GM06990 (cell line): ENCODE measurements at regions not wholly inside any gene's neighbourhood (a gene's known extent, or its start where the extent isn't known, plus 50 kb on each side); places are given as distances from the start of the nearest gene placed in this dataset.

Source experiments
- DNase-seq: peaks from one replicate; pipeline ENCODE4 v3.0.0-alpha.2; 2011; ENCODE audit not compliant: insufficient read length; ENCODE audit errors: extremely low read depth
- H3K27me3 ChIP-seq: replicated peaks from 2 replicates; pipeline ENCODE4 v1.6.0; 2011; ENCODE audit warnings: low read length; ENCODE audit not compliant: control insufficient read depth, insufficient read depth
- H3K36me3 ChIP-seq: 2 replicates; pipeline ENCODE4 v1.5.1; 2011; ENCODE audit warnings: low read length; ENCODE audit not compliant: control insufficient read depth, insufficient read depth
- H3K4me3 ChIP-seq: replicated peaks from 2 replicates; pipeline ENCODE4 v1.5.1; 2011; ENCODE audit warnings: low read depth, mild to moderate bottlenecking, control low read depth, low read length
- TF ChIP-seq, protein P1 (sequence below): IDR thresholded peaks from 2 replicates; pipeline ENCODE4 v1.5.1; 2011; ENCODE audit warnings: low read length, control low read depth, mild to moderate bottlenecking, inconsistent platforms; ENCODE audit not compliant: insufficient read depth, poor library complexity, severe bottlenecking

DNA sequence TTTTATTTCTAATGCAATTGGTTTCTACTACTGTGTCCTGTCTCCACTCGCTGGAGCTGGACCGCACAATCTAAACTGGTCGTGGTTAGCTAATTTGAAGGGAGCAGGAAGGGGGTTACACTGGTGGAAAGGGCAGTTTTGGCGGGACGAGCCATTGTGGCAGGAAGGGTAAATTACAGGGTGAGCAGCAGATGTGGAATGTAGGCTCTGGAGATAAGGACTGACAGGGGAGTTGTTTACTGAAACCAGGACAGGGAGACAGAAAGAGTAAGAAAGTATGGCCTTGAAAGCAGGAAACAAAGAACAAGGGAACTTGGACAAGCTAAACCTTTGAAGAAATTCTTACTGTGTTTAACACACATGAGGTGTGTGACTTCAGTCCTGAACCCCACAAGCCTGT, 147.8 kb downstream of the ATXN7L3B start:
- TF ChIP-seq, protein P1, sequence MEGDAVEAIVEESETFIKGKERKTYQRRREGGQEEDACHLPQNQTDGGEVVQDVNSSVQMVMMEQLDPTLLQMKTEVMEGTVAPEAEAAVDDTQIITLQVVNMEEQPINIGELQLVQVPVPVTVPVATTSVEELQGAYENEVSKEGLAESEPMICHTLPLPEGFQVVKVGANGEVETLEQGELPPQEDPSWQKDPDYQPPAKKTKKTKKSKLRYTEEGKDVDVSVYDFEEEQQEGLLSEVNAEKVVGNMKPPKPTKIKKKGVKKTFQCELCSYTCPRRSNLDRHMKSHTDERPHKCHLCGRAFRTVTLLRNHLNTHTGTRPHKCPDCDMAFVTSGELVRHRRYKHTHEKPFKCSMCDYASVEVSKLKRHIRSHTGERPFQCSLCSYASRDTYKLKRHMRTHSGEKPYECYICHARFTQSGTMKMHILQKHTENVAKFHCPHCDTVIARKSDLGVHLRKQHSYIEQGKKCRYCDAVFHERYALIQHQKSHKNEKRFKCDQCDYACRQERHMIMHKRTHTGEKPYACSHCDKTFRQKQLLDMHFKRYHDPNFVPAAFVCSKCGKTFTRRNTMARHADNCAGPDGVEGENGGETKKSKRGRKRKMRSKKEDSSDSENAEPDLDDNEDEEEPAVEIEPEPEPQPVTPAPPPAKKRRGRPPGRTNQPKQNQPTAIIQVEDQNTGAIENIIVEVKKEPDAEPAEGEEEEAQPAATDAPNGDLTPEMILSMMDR: no peak
- Histone ChIP-seq H3K27me3 (no peaks in the 10 kb centered on the region), H3K4me3 (no peak overlapping the region), H3K36me3 (no peaks in the 10 kb centered on the region)
- DNase-seq: no peak

DNA sequence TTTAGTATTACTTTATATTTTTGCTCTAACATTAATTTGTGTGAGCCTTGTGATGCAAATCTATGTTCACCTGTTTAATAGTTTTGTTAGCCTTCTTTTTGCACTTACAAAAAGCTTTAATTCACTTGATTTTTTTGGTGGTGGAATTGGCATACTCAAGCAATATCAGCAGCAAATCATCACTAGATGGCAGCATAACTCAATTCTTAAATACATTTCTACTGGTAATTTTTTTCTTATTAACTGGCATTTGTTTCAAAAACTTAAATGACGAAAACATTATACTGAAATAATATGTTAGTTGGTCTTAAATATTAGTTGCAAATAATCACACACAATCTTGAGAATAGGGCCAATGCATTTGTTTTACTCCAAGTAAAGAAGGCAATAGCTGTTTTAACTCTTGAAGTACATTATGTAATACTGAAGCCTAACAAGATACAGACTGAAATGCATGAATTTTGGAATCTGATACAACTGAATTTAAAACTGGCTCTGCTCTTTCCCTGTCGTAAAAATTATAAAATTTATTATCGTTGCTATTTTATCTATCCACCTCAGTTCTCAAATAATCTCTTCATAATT, 151.5 kb downstream of the ATXN7L3B start:
- Histone ChIP-seq H3K27me3 (no peaks in the 10 kb centered on the region), H3K36me3 (no peaks in the 10 kb centered on the region), H3K4me3 (no peak overlapping the region)
- peak; percentile 7 for DNase-seq
- TF ChIP-seq, protein P1: peak; percentile 50

DNA sequence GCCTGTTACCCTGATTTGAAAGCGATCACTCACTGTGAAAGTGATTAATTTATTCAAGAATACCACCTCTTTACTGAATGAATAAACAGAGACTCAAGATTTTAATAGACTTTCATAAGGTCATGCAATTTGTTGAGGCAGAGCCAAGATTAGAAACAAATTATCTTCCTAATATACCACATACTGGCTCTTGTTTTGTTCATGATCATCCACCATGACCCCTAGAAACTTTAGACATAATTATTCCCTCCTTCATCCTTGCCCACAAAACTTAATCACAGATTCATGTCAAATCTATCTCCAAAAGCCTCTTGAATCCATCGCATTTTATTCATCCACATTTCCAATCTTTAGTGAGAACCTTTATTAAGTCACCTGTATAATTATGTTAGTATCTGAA, 152.3 kb downstream of the ATXN7L3B start:
- Histone ChIP-seq H3K36me3 (no peaks in the 10 kb centered on the region), H3K27me3 (no peaks in the 10 kb centered on the region), H3K4me3 (no peak overlapping the region)
- TF ChIP-seq, protein P1: no peak
- DNase-seq: no peak

DNA sequence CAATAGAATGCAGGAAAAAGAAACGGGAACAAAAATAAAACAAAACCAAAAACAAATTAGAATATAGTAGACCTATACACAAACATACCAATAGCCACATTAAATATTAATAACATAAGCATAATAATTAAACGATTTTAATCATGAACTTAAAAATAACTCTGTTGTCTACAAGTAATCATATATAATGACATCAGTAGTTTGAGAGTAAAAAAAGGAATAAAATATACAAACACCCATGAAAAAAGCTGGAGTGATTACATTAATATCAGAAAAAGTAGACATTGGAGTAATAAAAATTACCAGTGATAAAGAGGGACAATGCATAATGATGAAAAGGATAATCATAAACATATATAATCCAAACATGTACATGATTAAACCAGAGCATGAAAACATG, 181.8 kb downstream of the ATXN7L3B start:
- Histone ChIP-seq H3K36me3 (no peaks in the 10 kb centered on the region), H3K4me3 (no peak overlapping the region), H3K27me3 (no peaks in the 10 kb centered on the region)
- TF ChIP-seq, protein P1: no peak
- DNase-seq: no peak

DNA sequence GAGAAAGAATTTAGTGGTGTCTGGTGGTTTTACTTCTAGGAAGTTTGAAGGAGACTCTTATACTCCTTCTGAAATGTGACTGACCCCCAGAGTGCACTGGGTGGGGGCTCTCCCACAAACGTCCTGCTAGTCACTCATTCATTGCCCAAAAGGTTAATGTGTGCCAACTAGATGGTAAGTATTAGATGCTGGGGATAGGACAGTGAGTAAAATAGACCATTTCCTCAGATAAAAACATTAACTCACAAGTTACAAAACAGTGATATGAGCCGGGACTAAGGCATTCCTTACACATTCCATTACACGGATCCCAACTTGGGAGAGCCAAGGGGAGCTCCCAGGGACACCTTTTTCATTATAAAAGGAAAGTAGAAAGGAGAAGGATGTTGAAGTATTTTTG, 185.1 kb downstream of the ATXN7L3B start:
- no peak for DNase-seq

More for the DNA sequence above, 185.1 kb downstream of the ATXN7L3B start:
- Histone ChIP-seq H3K27me3 (no peaks in the 10 kb centered on the region), H3K4me3 (no peak overlapping the region), H3K36me3 (no peaks in the 10 kb centered on the region)
- TF ChIP-seq, protein P1: no peak
